ENCODE measurements at regions not wholly inside any gene's neighbourhood (a gene's known extent, or its start where the extent isn't known, plus 50 kb on each side); places are given as distances from the start of the nearest gene placed in this dataset.

DNA sequence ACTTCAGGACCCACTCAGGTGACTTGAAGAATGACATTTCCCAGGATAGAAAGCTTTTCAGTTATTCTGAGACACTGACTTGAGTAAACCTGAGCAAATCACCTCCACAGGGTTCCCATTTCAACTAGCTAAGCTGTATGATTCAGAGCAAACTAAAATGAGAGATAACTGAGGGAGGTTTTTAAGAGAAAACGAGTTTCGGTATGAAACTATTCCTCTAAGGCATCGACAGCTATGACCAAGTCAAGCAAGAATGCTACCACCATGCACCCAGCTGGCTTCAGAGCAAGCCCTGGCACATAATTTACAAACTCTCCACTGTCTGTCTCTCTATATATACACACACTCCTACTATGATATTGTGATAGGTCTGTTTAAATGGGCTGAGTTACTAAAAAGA is 75.4 kb downstream of the PERP start:
- TF ChIP-seq CSDC2 (CRISPR knock-in tag; IDR thresholded peaks at IDR 0.05) (no peak), SNAI2 (CRISPR knock-in tag; IDR thresholded peaks at IDR 0.05) (no peak), ZFP3 (CRISPR knock-in tag; IDR thresholded peaks at IDR 0.05) (no peak), TCF4 (CRISPR knock-in tag; IDR thresholded peaks at IDR 0.05; ENCODE audit: borderline replicate concordance) (no peak), ZNF70 (CRISPR knock-in tag; IDR thresholded peaks at IDR 0.05) (no peak), ARNTL (CRISPR knock-in tag; IDR thresholded peaks at IDR 0.05; ENCODE audit: borderline replicate concordance, low read depth) (no peak), ZFP30 (CRISPR knock-in tag; IDR thresholded peaks at IDR 0.05) (no peak), ZNF8 (CRISPR knock-in tag; IDR thresholded peaks at IDR 0.05) (no peak), BACH2 (CRISPR knock-in tag; IDR thresholded peaks at IDR 0.05; ENCODE audit: borderline replicate concordance) (no peak), ISL1 (CRISPR knock-in tag; IDR thresholded peaks at IDR 0.05) (no peak), GLIS3 (CRISPR knock-in tag; IDR thresholded peaks at IDR 0.05) (no peak), ZC3H10 (CRISPR knock-in tag; IDR thresholded peaks at IDR 0.05) (no peak), OSR1 (CRISPR knock-in tag; IDR thresholded peaks at IDR 0.05) (no peak), ESRRG (CRISPR knock-in tag; IDR thresholded peaks at IDR 0.05) (no peak), RARB (CRISPR knock-in tag; IDR thresholded peaks at IDR 0.05) (no peak)
- TF ChIP-seq, protein P1, sequence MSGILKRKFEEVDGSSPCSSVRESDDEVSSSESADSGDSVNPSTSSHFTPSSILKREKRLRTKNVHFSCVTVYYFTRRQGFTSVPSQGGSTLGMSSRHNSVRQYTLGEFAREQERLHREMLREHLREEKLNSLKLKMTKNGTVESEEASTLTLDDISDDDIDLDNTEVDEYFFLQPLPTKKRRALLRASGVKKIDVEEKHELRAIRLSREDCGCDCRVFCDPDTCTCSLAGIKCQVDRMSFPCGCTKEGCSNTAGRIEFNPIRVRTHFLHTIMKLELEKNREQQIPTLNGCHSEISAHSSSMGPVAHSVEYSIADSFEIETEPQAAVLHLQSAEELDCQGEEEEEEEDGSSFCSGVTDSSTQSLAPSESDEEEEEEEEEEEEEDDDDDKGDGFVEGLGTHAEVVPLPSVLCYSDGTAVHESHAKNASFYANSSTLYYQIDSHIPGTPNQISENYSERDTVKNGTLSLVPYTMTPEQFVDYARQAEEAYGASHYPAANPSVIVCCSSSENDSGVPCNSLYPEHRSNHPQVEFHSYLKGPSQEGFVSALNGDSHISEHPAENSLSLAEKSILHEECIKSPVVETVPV (CRISPR knock-in tag; IDR thresholded peaks at IDR 0.05) = no peak
- TF ChIP-seq, protein P2, sequence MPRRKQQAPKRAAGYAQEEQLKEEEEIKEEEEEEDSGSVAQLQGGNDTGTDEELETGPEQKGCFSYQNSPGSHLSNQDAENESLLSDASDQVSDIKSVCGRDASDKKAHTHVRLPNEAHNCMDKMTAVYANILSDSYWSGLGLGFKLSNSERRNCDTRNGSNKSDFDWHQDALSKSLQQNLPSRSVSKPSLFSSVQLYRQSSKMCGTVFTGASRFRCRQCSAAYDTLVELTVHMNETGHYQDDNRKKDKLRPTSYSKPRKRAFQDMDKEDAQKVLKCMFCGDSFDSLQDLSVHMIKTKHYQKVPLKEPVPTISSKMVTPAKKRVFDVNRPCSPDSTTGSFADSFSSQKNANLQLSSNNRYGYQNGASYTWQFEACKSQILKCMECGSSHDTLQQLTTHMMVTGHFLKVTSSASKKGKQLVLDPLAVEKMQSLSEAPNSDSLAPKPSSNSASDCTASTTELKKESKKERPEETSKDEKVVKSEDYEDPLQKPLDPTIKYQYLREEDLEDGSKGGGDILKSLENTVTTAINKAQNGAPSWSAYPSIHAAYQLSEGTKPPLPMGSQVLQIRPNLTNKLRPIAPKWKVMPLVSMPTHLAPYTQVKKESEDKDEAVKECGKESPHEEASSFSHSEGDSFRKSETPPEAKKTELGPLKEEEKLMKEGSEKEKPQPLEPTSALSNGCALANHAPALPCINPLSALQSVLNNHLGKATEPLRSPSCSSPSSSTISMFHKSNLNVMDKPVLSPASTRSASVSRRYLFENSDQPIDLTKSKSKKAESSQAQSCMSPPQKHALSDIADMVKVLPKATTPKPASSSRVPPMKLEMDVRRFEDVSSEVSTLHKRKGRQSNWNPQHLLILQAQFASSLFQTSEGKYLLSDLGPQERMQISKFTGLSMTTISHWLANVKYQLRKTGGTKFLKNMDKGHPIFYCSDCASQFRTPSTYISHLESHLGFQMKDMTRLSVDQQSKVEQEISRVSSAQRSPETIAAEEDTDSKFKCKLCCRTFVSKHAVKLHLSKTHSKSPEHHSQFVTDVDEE (CRISPR knock-in tag; IDR thresholded peaks at IDR 0.05) = no peak
- TF ChIP-seq, protein P3, sequence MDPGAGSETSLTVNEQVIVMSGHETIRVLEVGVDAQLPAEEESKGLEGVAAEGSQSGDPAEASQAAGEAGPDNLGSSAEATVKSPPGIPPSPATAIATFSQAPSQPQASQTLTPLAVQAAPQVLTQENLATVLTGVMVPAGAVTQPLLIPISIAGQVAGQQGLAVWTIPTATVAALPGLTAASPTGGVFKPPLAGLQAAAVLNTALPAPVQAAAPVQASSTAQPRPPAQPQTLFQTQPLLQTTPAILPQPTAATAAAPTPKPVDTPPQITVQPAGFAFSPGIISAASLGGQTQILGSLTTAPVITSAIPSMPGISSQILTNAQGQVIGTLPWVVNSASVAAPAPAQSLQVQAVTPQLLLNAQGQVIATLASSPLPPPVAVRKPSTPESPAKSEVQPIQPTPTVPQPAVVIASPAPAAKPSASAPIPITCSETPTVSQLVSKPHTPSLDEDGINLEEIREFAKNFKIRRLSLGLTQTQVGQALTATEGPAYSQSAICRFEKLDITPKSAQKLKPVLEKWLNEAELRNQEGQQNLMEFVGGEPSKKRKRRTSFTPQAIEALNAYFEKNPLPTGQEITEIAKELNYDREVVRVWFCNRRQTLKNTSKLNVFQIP (CRISPR knock-in tag; IDR thresholded peaks at IDR 0.05; ENCODE audit: borderline replicate concordance, low read depth) = no peak
- TF ChIP-seq, protein P4, sequence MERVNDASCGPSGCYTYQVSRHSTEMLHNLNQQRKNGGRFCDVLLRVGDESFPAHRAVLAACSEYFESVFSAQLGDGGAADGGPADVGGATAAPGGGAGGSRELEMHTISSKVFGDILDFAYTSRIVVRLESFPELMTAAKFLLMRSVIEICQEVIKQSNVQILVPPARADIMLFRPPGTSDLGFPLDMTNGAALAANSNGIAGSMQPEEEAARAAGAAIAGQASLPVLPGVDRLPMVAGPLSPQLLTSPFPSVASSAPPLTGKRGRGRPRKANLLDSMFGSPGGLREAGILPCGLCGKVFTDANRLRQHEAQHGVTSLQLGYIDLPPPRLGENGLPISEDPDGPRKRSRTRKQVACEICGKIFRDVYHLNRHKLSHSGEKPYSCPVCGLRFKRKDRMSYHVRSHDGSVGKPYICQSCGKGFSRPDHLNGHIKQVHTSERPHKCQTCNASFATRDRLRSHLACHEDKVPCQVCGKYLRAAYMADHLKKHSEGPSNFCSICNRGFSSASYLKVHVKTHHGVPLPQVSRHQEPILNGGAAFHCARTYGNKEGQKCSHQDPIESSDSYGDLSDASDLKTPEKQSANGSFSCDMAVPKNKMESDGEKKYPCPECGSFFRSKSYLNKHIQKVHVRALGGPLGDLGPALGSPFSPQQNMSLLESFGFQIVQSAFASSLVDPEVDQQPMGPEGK (CRISPR knock-in tag; IDR thresholded peaks at IDR 0.05; ENCODE audit: borderline replicate concordance) = no peak
- TF ChIP-seq, protein P5, sequence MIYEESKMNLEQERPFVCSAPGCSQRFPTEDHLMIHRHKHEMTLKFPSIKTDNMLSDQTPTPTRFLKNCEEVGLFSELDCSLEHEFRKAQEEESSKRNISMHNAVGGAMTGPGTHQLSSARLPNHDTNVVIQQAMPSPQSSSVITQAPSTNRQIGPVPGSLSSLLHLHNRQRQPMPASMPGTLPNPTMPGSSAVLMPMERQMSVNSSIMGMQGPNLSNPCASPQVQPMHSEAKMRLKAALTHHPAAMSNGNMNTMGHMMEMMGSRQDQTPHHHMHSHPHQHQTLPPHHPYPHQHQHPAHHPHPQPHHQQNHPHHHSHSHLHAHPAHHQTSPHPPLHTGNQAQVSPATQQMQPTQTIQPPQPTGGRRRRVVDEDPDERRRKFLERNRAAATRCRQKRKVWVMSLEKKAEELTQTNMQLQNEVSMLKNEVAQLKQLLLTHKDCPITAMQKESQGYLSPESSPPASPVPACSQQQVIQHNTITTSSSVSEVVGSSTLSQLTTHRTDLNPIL (CRISPR knock-in tag; IDR thresholded peaks at IDR 0.05; ENCODE audit: low read depth) = no peak
- ATAC-seq = no peak

DNA sequence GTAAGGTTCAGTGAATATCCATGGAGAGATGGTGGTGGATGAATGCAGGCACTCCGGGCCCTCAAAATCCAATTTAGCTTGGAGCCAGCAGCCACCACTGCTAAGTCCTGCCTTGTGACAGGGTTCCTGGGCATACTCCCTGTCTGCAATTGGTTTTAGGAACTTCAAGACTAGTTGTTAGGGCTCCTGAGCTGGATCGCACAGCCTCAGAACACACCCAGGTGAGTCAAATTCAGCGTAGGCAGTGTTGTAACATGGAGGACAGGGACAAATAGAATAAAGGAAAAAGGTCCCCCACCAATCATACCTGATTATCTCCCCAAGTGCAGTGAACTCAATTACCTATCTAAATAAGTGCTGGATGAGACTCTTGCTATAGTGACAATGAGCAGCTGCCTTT is 74.6 kb downstream of the PERP start:
- TF ChIP-seq PPARA (CRISPR knock-in tag; IDR thresholded peaks at IDR 0.05; ENCODE audit: borderline replicate concordance) = no peak
- no peak for ATAC-seq

DNA sequence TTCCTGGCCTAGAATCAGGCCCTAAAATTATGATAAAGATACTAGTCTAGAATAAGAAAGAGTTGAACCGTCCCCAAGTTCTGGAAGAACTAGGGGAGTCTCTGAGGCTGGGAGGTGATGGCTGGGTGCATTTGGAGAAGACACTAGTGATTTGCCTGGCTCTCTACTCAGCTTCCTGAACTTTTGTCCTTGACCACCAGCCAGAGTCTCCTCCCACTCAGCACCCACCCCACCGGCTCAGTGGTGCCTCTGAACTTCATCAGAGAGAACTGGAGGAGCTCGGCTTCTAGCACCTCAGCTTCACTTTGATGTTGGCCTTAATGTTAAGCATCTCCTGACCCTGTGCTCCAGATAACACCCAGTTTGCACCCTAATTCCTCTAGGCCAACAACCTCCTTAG is 73.0 kb downstream of the PERP start:
- no peak for ATAC-seq
- TF ChIP-seq TOX (CRISPR knock-in tag; IDR thresholded peaks at IDR 0.05; ENCODE audit: borderline replicate concordance) (no peak), ZNF565 (CRISPR knock-in tag; conservative IDR thresholded peaks at IDR 0.05; ENCODE audit: low read depth) (no peak), CSDC2 (CRISPR knock-in tag; IDR thresholded peaks at IDR 0.05) (no peak), ZFP30 (CRISPR knock-in tag; IDR thresholded peaks at IDR 0.05) (no peak), ISL1 (CRISPR knock-in tag; IDR thresholded peaks at IDR 0.05) (no peak), TCF4 (CRISPR knock-in tag; IDR thresholded peaks at IDR 0.05; ENCODE audit: borderline replicate concordance) (no peak), BACH2 (CRISPR knock-in tag; IDR thresholded peaks at IDR 0.05; ENCODE audit: borderline replicate concordance) (no peak), ZNF8 (CRISPR knock-in tag; IDR thresholded peaks at IDR 0.05) (no peak), PPARA (CRISPR knock-in tag; IDR thresholded peaks at IDR 0.05; ENCODE audit: borderline replicate concordance) (no peak), ESRRG (CRISPR knock-in tag; IDR thresholded peaks at IDR 0.05) (no peak)
- TF ChIP-seq, protein P5 (CRISPR knock-in tag; IDR thresholded peaks at IDR 0.05; ENCODE audit: low read depth) = no peak
- TF ChIP-seq, protein P3 (CRISPR knock-in tag; IDR thresholded peaks at IDR 0.05; ENCODE audit: borderline replicate concordance, low read depth) = no peak
- TF ChIP-seq, protein P4 (CRISPR knock-in tag; IDR thresholded peaks at IDR 0.05; ENCODE audit: borderline replicate concordance) = no peak
